ENCODE measurements at regions not wholly inside any gene's neighbourhood (a gene's known extent, or its start where the extent isn't known, plus 50 kb on each side); places are given as distances from the start of the nearest gene placed in this dataset.

DNA sequence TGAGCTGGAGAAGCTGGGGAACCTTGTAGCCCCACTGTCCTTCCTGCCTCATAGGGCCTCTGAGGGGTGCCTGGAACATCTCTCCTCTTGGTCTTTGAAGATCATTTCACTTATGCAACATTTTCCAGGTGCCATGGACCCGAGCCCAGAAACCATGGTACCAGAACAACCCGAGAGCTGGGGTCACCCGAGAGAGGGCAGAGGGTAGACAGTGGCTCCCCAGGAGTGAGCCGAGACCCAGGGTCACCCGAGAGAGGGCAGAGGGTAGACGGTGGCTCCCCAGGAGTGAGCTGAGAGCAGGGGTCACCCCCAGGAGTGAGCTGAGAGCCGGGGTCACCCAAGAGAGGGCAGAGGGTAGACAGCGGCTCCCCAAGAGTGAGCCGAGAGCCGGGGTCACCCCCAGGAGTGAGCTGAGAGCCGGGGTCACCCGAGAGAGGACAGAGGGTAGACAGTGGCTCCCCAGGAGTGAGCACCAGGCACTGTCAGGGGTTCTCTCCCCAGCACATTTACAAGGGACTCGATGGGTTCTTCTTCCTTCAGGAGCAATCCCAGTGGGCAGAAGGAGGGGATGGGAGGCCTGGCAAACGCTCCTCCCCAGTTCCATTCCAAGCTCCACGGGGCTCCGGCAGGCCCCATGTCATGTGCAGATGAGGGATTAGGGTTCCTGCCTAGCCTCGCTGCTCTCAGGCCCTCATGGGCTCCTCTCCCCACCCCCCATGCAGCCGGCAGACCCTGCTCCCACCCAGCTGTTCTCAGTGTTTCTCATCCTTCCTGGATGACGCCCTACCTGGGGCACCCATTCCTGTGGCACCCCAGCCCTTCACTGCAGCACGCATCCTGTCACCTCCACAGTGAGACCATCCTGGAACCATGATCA, 163.5 kb downstream of the RTP5 start:
- ChIA-PET CTCF (interaction anchor here (1.9 kb wide), 1 partner anchor 10 kb away, joined by 5 read pairs; no protein-coding TSS in a partner anchor), SMC1A (ENCODE audit: uncharacterized antibody, unreplicated experiment) (interaction anchor here (1.3 to 1.4 kb wide), 2 partner anchors 10 to 12 kb away, joined by 3 to 4 read pairs; no protein-coding TSS in a partner anchor), RAD21 (ENCODE audit: unreplicated experiment) (no interaction called here), POLR2A (no interaction called here)
- 35% methylated on average over 20 of the region's 20 CpGs for WGBS (ENCODE audit: insufficient coverage, insufficient replicate concordance, low lambda C conversion rate, missing lambda C conversion rate)
- intact Hi-C loops (cut with micrococcal nuclease; ENCODE audit: unreplicated experiment): no loop called here
- in situ Hi-C loops (cut with MboI): no loop called here
- no TSS peak for BruUV-seq (replicated peaks)
- no peaks in the 10 kb centered on the region for H3K36me3 ChIP-seq (ENCODE audit: control insufficient read depth in 2 of 2, insufficient read depth in 2 of 2, low read length in 1 of 2)
- H3K4me2 ChIP-seq (ENCODE audit: control insufficient read depth, insufficient read depth): no peak overlapping the region
- no peak overlapping the region for H3K4me3 ChIP-seq
- H3K79me2 ChIP-seq (ENCODE audit: control insufficient read depth, insufficient read depth, low read length): no peaks in the 10 kb centered on the region
- DNase-seq (ENCODE audit: low read depth, low spot score) (no peak), FAIRE-seq (no peak), ATAC-seq (no peak)
- H3K27me3 ChIP-seq (replicated peaks in 1 of 2; ENCODE audit: control insufficient read depth in 2 of 2, insufficient read depth in 2 of 2, low read length in 1 of 2): peaks cover 2 to 3% of the 10 kb centered on the region in 2 experiments
- no peak for TF ChIP-seq RB1 (IDR thresholded peaks at IDR 0.05; ENCODE audit: borderline replicate concordance)
- no peak for TF ChIP-seq ZBTB40 (IDR thresholded peaks at IDR 0.05; ENCODE audit: borderline replicate concordance)
- TF ChIP-seq, protein P1, sequence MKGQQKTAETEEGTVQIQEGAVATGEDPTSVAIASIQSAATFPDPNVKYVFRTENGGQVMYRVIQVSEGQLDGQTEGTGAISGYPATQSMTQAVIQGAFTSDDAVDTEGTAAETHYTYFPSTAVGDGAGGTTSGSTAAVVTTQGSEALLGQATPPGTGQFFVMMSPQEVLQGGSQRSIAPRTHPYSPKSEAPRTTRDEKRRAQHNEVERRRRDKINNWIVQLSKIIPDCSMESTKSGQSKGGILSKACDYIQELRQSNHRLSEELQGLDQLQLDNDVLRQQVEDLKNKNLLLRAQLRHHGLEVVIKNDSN (IDR thresholded peaks at IDR 0.05; ENCODE audit: borderline replicate concordance, extremely low read length, insufficient read depth, low read depth, low read length): no peak
- no peak overlapping the region for H2AFZ ChIP-seq (ENCODE audit: control insufficient read depth, low read depth, low read length)
- no peaks in the 10 kb centered on the region for H4K20me1 ChIP-seq (ENCODE audit: control insufficient read depth, insufficient read depth)
- no peak overlapping the region for H3K27ac ChIP-seq (ENCODE audit: control insufficient read depth, insufficient read depth)
- H3K9me3 ChIP-seq (replicated peaks; ENCODE audit: control insufficient read depth, insufficient read depth, low read length): no peaks in the 10 kb centered on the region; the same call in 2 of the 3 replicates
- no peak overlapping the region for H3K9ac ChIP-seq (ENCODE audit: control insufficient read depth, insufficient read depth, low read length)
- H3K4me1 ChIP-seq (ENCODE audit: control insufficient read depth, insufficient read depth, low read length): no peaks in the 10 kb centered on the region
